Neural crest cell (in vitro differentiated cells): ENCODE measurements at regions not wholly inside any gene's neighbourhood (a gene's known extent, or its start where the extent isn't known, plus 50 kb on each side); places are given as distances from the start of the nearest gene placed in this dataset.
A peak's percentile ranks its signal among the peaks of the same experiment; 100 is the strongest.
"Not testable (repeated sequence)": the region's sequence is repeated elsewhere in the genome, so short reads cannot be mapped to it uniquely, and the experiment has no call there.

Source experiments
- DNase-seq: peaks from one replicate; pipeline ENCODE4 v3.0.0; 2021; ENCODE audit warnings: low read depth, mixed read lengths, low spot score
- H3K27ac Mint-ChIP-seq: one replicate; pipeline ENCODE4 v1.8.0; 2021; ENCODE audit warnings: mild to moderate bottlenecking, mixed read lengths; ENCODE audit not compliant: unreplicated experiment
- H3K27me3 Mint-ChIP-seq: 2 replicates; pipeline ENCODE4 v1.8.0; 2021; ENCODE audit warnings: low read depth, mild to moderate bottlenecking, mixed read lengths
- H3K36me3 Mint-ChIP-seq: 2 replicates; pipeline ENCODE4 v1.8.0; 2021; ENCODE audit warnings: low read depth, mild to moderate bottlenecking, mixed read lengths
- H3K4me1 Mint-ChIP-seq: 2 replicates; pipeline ENCODE4 v1.8.0; 2021; ENCODE audit warnings: mixed read lengths
- H3K4me3 Mint-ChIP-seq: one replicate; pipeline ENCODE4 v1.8.0; 2021; ENCODE audit warnings: mild to moderate bottlenecking, mixed read lengths
- H3K9me3 Mint-ChIP-seq: 2 replicates; pipeline ENCODE4 v1.8.0; 2021; ENCODE audit warnings: mixed read lengths
- CTCF ChIP-seq: fragments of 200-600 bp; sonication (generic); conservative IDR thresholded peaks from 2 replicates; pipeline ENCODE4 v1.5.0; 2021; ENCODE audit warnings: antibody characterized with exemption, mild to moderate bottlenecking

GRCh38 chr12:75854681-75855309, 176.8 kb downstream of the PHLDA1 start:
- peaks cover 38% of the 10 kb centered on the region for H3K4me1 Mint-ChIP-seq
- no peak overlapping the region for H3K4me3 Mint-ChIP-seq
- no peaks in the 10 kb centered on the region for H3K27me3 Mint-ChIP-seq
- H3K9me3 Mint-ChIP-seq, result peaks cover under 1% of the 10 kb centered on the region
- H3K27ac Mint-ChIP-seq, result no peak overlapping the region
- no peak for DNase-seq
- TF ChIP-seq CTCF, result no peak
- no peaks in the 10 kb centered on the region for H3K36me3 Mint-ChIP-seq

- H3K9me3 Mint-ChIP-seq, H3K27me3 Mint-ChIP-seq, H3K4me3 Mint-ChIP-seq, H3K27ac Mint-ChIP-seq, DNase-seq, H3K36me3 Mint-ChIP-seq: not testable (repeated sequence)
- H3K4me1 Mint-ChIP-seq, result peaks cover 45% of the 10 kb centered on the region
Measured at GRCh38 chr12:75854137-75854536, 177.4 kb downstream of the PHLDA1 start.

GRCh38 chr12:75853626-75854025, 177.9 kb downstream of the PHLDA1 start:
- no peaks in the 10 kb centered on the region for H3K36me3 Mint-ChIP-seq
- no peak for DNase-seq
- peaks cover 50% of the 10 kb centered on the region for H3K4me1 Mint-ChIP-seq
- TF ChIP-seq CTCF, result no peak
- peaks cover 2% of the 10 kb centered on the region for H3K9me3 Mint-ChIP-seq
- H3K27me3 Mint-ChIP-seq, result no peaks in the 10 kb centered on the region
- H3K4me3 Mint-ChIP-seq, result no peak overlapping the region
- H3K27ac Mint-ChIP-seq, result no peak overlapping the region

GRCh38 chr12:75852956-75853355, 178.6 kb downstream of the PHLDA1 start:
- no peaks in the 10 kb centered on the region for H3K27me3 Mint-ChIP-seq
- H3K27ac Mint-ChIP-seq, result no peak overlapping the region
- H3K4me1 Mint-ChIP-seq, result peaks cover 56% of the 10 kb centered on the region
- no peak overlapping the region for H3K4me3 Mint-ChIP-seq
- H3K36me3 Mint-ChIP-seq, result no peaks in the 10 kb centered on the region
- no peak for DNase-seq
- no peak for TF ChIP-seq CTCF
- peaks cover 2% of the 10 kb centered on the region for H3K9me3 Mint-ChIP-seq

GRCh38 chr12:75852143-75852542, 179.4 kb downstream of the PHLDA1 start:
- TF ChIP-seq CTCF, result no peak
- no peaks in the 10 kb centered on the region for H3K27me3 Mint-ChIP-seq
- no peaks in the 10 kb centered on the region for H3K36me3 Mint-ChIP-seq
- peaks cover 2% of the 10 kb centered on the region for H3K9me3 Mint-ChIP-seq
- no peak overlapping the region for H3K27ac Mint-ChIP-seq
- H3K4me3 Mint-ChIP-seq, result no peak overlapping the region
- peaks cover 63% of the 10 kb centered on the region for H3K4me1 Mint-ChIP-seq
- DNase-seq, result no peak

- Mint-ChIP-seq H3K27me3 (no peaks in the 10 kb centered on the region), H3K4me3 (no peak overlapping the region), H3K27ac (peak overlapping the region; percentile 61), H3K36me3 (peaks cover 3% of the 10 kb centered on the region), H3K9me3 (peaks cover 5% of the 10 kb centered on the region), H3K4me1 (peaks cover 66% of the 10 kb centered on the region)
- no peak for TF ChIP-seq CTCF
- no peak for DNase-seq
Measured at GRCh38 chr12:75850721-75851462, 180.7 kb downstream of the PHLDA1 start.
